Neural cell (in vitro differentiated cells): ENCODE measurements at regions not wholly inside any gene's neighbourhood (a gene's known extent, or its start where the extent isn't known, plus 50 kb on each side); places are given as distances from the start of the nearest gene placed in this dataset.

Experiments
- H2AFZ ChIP-seq: fragments of 200-600, 300-800 bp; sonication (generic), shearing (Covaris generic); 2 replicates; pipeline ENCODE4 v1.6.0; 2014; ENCODE audit warnings: low read depth, mild to moderate bottlenecking, antibody characterized with exemption, low read length, moderate library complexity
- H3F3A ChIP-seq: fragments of 200-600 bp; shearing (Covaris generic); 2 replicates; pipeline ENCODE4 v1.6.1; 2016; ENCODE audit warnings: mild to moderate bottlenecking, moderate library complexity, mixed read lengths, antibody characterized with exemption, low read length; ENCODE audit not compliant: insufficient read depth, poor library complexity, severe bottlenecking
- H3K27ac ChIP-seq: fragments of 200-600, 300-800 bp; sonication (generic), shearing (Covaris generic); 2 replicates; pipeline ENCODE4 v1.5.1; 2014; ENCODE audit warnings: mild to moderate bottlenecking, low read length, moderate library complexity
- H3K27me3 ChIP-seq: fragments of 300-800, 200-600 bp; sonication (generic), shearing (Covaris generic); 2 replicates; pipeline ENCODE4 v1.6.0; 2014; ENCODE audit warnings: mild to moderate bottlenecking, low read depth, low read length, moderate library complexity; ENCODE audit not compliant: insufficient read depth
- H3K36me3 ChIP-seq: fragments of 300-800, 200-600 bp; sonication (generic), shearing (Covaris generic); 2 replicates; pipeline ENCODE4 v1.5.1; 2014; ENCODE audit warnings: mild to moderate bottlenecking, antibody characterized with exemption, low read length, moderate library complexity; ENCODE audit not compliant: insufficient read depth
- H3K4me2 ChIP-seq: fragments of 300-800, 200-600 bp; sonication (generic), shearing (Covaris generic); 2 replicates; pipeline ENCODE4 v1.6.0; 2014; ENCODE audit warnings: mild to moderate bottlenecking, low read length
- H3K4me3 ChIP-seq: fragments of 300-800, 200-600 bp; sonication (generic), shearing (Covaris generic); 2 replicates; pipeline ENCODE4 v1.5.1; 2014; ENCODE audit warnings: mild to moderate bottlenecking, low read length, moderate library complexity
- H3K79me2 ChIP-seq: fragments of 200-600 bp; shearing (Covaris generic); replicated peaks from 2 replicates; pipeline ENCODE4 v1.6.0; 2014; ENCODE audit warnings: mild to moderate bottlenecking, low read length, moderate library complexity; ENCODE audit not compliant: insufficient read depth
- H3K9ac ChIP-seq: fragments of 300-800, 200-600 bp; sonication (generic), shearing (Covaris generic); 2 replicates; pipeline ENCODE4 v1.6.1; 2016; ENCODE audit warnings: mild to moderate bottlenecking, low read length, mixed read lengths
- H3K9me2 ChIP-seq: fragments of 200-600 bp; shearing (Covaris generic); 2 replicates; pipeline ENCODE4 v1.6.1; 2016; ENCODE audit warnings: mild to moderate bottlenecking, low read length, mixed read lengths; ENCODE audit not compliant: insufficient read depth
- H3K9me3 ChIP-seq: fragments of 200-600, 300-800 bp; sonication (generic), shearing (Covaris generic); 2 replicates; pipeline ENCODE4 v1.6.1; 2016; ENCODE audit warnings: mild to moderate bottlenecking, mixed run types, low read length, moderate library complexity, mixed read lengths
- H4K20me1 ChIP-seq: fragments of 200-600 bp; shearing (Covaris generic); 2 replicates; pipeline ENCODE4 v1.6.1; 2016; ENCODE audit warnings: mild to moderate bottlenecking, mixed run types; ENCODE audit not compliant: insufficient read depth
- CTCF ChIP-seq: fragments of 450-650 bp; IDR thresholded peaks from 2 replicates; pipeline ENCODE4 v1.5.1; 2014; ENCODE audit warnings: antibody characterized with exemption, mild to moderate bottlenecking, moderate library complexity; ENCODE audit not compliant: poor library complexity, severe bottlenecking
- EP300 ChIP-seq: fragments of 450-650 bp; conservative IDR thresholded peaks from 2 replicates; pipeline ENCODE4 v1.6.1; 2014; ENCODE audit warnings: antibody characterized with exemption, mild to moderate bottlenecking, moderate library complexity; ENCODE audit not compliant: poor library complexity, severe bottlenecking
- EZH2 ChIP-seq: fragments of 200-600, 300-800 bp; shearing (Covaris generic), sonication (generic); IDR thresholded peaks from 2 replicates; pipeline ENCODE4 v1.6.1; 2014; ENCODE audit warnings: antibody characterized with exemption, low read length, borderline replicate concordance, mild to moderate bottlenecking; ENCODE audit not compliant: insufficient read depth, poor library complexity, severe bottlenecking
- MXI1 ChIP-seq: fragments of 450-650 bp; conservative IDR thresholded peaks from 2 replicates; pipeline ENCODE4 v1.6.1; 2014; ENCODE audit warnings: antibody characterized with exemption, mild to moderate bottlenecking; ENCODE audit not compliant: poor library complexity, severe bottlenecking
- POLR2AphosphoS5 ChIP-seq: IDR thresholded peaks from 2 replicates; pipeline ENCODE4 v1.6.1; 2012
- RAD21 ChIP-seq: fragments of 450-650 bp; conservative IDR thresholded peaks from 2 replicates; pipeline ENCODE4 v1.6.1; 2014; ENCODE audit warnings: antibody characterized with exemption, mild to moderate bottlenecking, moderate library complexity
- REST ChIP-seq: IDR thresholded peaks from 2 replicates; pipeline ENCODE4 v1.6.1; 2012; ENCODE audit warnings: borderline replicate concordance
- SMC3 ChIP-seq: fragments of 450-650 bp; conservative IDR thresholded peaks from 2 replicates; pipeline ENCODE4 v1.6.1; 2014; ENCODE audit warnings: antibody characterized with exemption, mild to moderate bottlenecking, moderate library complexity; ENCODE audit not compliant: poor library complexity
- TAF1 ChIP-seq: IDR thresholded peaks from 2 replicates; pipeline ENCODE4 v1.6.1; 2012; ENCODE audit warnings: low read depth

GRCh38 chrX:45894864-45895645 is 650.2 kb downstream of the ZNF674 start:
- no peaks in the 10 kb centered on the region for H4K20me1 ChIP-seq
- TF ChIP-seq REST, result no peak
- no peak for TF ChIP-seq SMC3
- no peak for TF ChIP-seq RAD21
- TF ChIP-seq EP300, result no peak
- TF ChIP-seq EZH2, result no peak
- TF ChIP-seq CTCF, result no peak
- TF ChIP-seq TAF1, result no peak
- no peak for TF ChIP-seq POLR2AphosphoS5
- no peak for TF ChIP-seq MXI1
- H3K4me2 ChIP-seq, result no peak overlapping the region
- H3K9me2 ChIP-seq, result no peaks in the 10 kb centered on the region
- no peaks in the 10 kb centered on the region for H3K9me3 ChIP-seq
- H3K79me2 ChIP-seq, result no peaks in the 10 kb centered on the region
- H3F3A ChIP-seq, result no peaks in the 10 kb centered on the region
- no peaks in the 10 kb centered on the region for H3K27me3 ChIP-seq
- H3K36me3 ChIP-seq, result no peaks in the 10 kb centered on the region
- no peak overlapping the region for H3K9ac ChIP-seq
- H3K4me3 ChIP-seq, result no peak overlapping the region
- no peak overlapping the region for H2AFZ ChIP-seq
- no peak overlapping the region for H3K27ac ChIP-seq

- Histone ChIP-seq H3K9ac (no peak overlapping the region), H3K36me3 (no peaks in the 10 kb centered on the region), H3K79me2 (no peaks in the 10 kb centered on the region), H2AFZ (no peak overlapping the region), H3K9me3 (no peaks in the 10 kb centered on the region), H3K4me2 (no peak overlapping the region), H3F3A (no peaks in the 10 kb centered on the region), H4K20me1 (no peaks in the 10 kb centered on the region), H3K9me2 (no peaks in the 10 kb centered on the region), H3K27me3 (no peaks in the 10 kb centered on the region), H3K27ac (no peak overlapping the region), H3K4me3 (no peak overlapping the region)
- TF ChIP-seq REST (no peak), RAD21 (no peak), EP300 (no peak), POLR2AphosphoS5 (no peak), EZH2 (no peak), SMC3 (no peak), MXI1 (no peak), CTCF (no peak), TAF1 (no peak)
Observed at GRCh38 chrX:45889471-45889870, 655.8 kb downstream of the ZNF674 start.
